ENCODE measurements at regions not wholly inside any gene's neighbourhood (a gene's known extent, or its start where the extent isn't known, plus 50 kb on each side); places are given as distances from the start of the nearest gene placed in this dataset.

GRCh38 chr2:13109516-13109915 lies 392.8 kb downstream of the TRIB2 start:
- TF ChIP-seq NFIC (IDR thresholded peaks at IDR 0.05; ENCODE audit: low read length) (no peak), SMYD3 (CRISPR knock-in tag; IDR thresholded peaks at IDR 0.05) (no peak), CTCF (CRISPR knock-in tag; IDR thresholded peaks at IDR 0.05) (no peak), CREB3 (CRISPR knock-in tag; IDR thresholded peaks at IDR 0.05) (no peak), STAT6 (CRISPR knock-in tag; IDR thresholded peaks at IDR 0.05; ENCODE audit: borderline replicate concordance) (no peak), ZFP91 (CRISPR knock-in tag; IDR thresholded peaks at IDR 0.05; ENCODE audit: borderline replicate concordance) (no peak), RBM39 (IDR thresholded peaks at IDR 0.05; ENCODE audit: low read depth, low read length, poor library complexity, severe bottlenecking) (no peak), ZNF251 (CRISPR knock-in tag; IDR thresholded peaks at IDR 0.05) (no peak), ZHX1 (CRISPR knock-in tag; IDR thresholded peaks at IDR 0.05; ENCODE audit: low read depth) (no peak), GPBP1L1 (CRISPR knock-in tag; IDR thresholded peaks at IDR 0.05) (no peak)

Data from HepG2 (cell line).